ENCODE measurements at regions not wholly inside any gene's neighbourhood (a gene's known extent, or its start where the extent isn't known, plus 50 kb on each side); places are given as distances from the start of the nearest gene placed in this dataset.

DNA sequence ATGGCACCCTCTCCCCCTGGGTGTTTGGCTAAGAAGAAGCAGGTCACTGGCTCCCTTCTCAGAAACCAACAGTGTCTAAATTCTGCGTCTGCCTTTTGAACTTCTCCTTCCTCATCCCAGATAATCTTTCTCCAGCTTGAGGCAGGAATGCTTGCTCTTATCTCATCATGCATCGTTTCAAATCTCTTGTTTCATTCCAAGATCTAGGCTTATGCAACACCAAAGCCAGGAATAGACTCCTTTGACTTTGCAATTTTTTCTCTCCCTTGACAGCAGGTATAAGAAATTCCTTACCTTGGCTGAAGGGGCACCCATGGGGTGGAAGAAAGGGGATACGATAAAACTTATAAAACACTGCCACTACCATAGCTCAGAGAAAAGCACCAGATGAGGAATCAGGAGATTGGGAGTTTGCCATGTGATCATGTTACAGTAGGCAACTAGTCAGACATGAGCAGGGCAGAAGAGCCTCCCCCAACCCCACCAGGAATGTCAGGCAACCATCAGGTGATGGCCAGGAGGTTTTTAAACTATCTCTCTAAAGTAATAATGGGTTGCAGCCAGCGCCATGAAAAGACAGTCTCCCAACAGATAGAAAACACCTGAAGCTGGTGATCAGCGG, 498.9 kb downstream of the KLF12 start:
- TF ChIP-seq CTCF (conservative IDR thresholded peaks at IDR 0.05; ENCODE audit: low read depth, low read length) (no peak), POLR2A (IDR thresholded peaks at IDR 0.05; ENCODE audit: low read depth, low read length) (no peak), RFX5 (IDR thresholded peaks at IDR 0.05; ENCODE audit: low read depth, low read length) (no peak), MAZ (IDR thresholded peaks at IDR 0.05; ENCODE audit: borderline replicate concordance, low read depth, low read length) (no peak)
- TF ChIP-seq, protein P1, sequence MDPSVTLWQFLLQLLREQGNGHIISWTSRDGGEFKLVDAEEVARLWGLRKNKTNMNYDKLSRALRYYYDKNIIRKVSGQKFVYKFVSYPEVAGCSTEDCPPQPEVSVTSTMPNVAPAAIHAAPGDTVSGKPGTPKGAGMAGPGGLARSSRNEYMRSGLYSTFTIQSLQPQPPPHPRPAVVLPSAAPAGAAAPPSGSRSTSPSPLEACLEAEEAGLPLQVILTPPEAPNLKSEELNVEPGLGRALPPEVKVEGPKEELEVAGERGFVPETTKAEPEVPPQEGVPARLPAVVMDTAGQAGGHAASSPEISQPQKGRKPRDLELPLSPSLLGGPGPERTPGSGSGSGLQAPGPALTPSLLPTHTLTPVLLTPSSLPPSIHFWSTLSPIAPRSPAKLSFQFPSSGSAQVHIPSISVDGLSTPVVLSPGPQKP (IDR thresholded peaks at IDR 0.05; ENCODE audit: borderline replicate concordance, low read depth, low read length), result no peak
